Uterus (tissue), 2 donors: ENCODE measurements at regions not wholly inside any gene's neighbourhood (a gene's known extent, or its start where the extent isn't known, plus 50 kb on each side); places are given as distances from the start of the nearest gene placed in this dataset.

ENCODE experiments used
- CTCF ChIP-seq, 4 experiments: fragments of 200-600 bp in 2 of 4; fragments of 450-650 bp in 2 of 4; sonication (generic) in 2 of 4; IDR thresholded peaks; one replicate each; pipeline ENCODE4 v1.5.1; 2016 to 2019; ENCODE audit warnings: antibody characterized with exemption in 4 of 4, mild to moderate bottlenecking in 2 of 4, moderate library complexity in 1 of 4
- POLR2A ChIP-seq, 2 donors: fragments of 450-650 bp; IDR thresholded peaks; one replicate each; pipeline ENCODE4 v1.6.1; 2016; ENCODE audit warnings: antibody characterized with exemption in 2 of 2, mild to moderate bottlenecking in 1 of 2, moderate library complexity in 1 of 2

GRCh38 chr5:38191693-38192092 lies 66.7 kb upstream of the EGFLAM start:
- TF ChIP-seq CTCF (IDR thresholded peaks at IDR 0.05) = no peak
- no peak for TF ChIP-seq POLR2A (IDR thresholded peaks at IDR 0.05)
